GM20431 (cell line): ENCODE measurements at regions not wholly inside any gene's neighbourhood (a gene's known extent, or its start where the extent isn't known, plus 50 kb on each side); places are given as distances from the start of the nearest gene placed in this dataset.

Source experiments
- in situ Hi-C: fragments of 300-500 bp; cut with MseI, MboI; formaldehyde crosslinking; loops from one replicate; pipeline ENCODE4 v1.15.0; 2020; ENCODE audit warnings: low sequenced_read_pairs; ENCODE audit not compliant: unreplicated experiment

DNA sequence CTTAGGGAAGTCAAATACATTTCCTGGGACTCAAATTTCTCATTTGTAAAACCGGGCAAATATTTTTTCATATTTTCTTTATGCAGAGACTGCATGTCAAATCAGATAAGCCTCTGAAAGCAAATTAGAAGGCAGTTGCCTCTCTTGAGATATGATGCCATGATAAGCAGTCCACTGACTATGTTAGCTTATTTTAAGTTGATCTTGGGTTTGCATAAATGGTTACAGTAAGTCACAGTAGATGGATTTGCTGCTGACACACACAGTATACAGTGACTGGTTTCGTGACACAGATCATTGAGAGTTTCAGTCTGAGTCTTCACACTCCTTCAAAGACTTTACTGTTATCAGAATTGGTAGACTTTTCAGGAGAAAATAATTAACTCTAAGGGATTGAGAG lies 927.6 kb upstream of the CDH8 start:
- in situ Hi-C loops, result no loop called here

GRCh38 chr16:62955033-62955349 lies 918.8 kb upstream of the CDH8 start:
- in situ Hi-C loops, result no loop called here

GRCh38 chr16:62954144-62955032 lies 918.1 kb upstream of the CDH8 start:
- in situ Hi-C loops, result no loop called here

- in situ Hi-C loops, result no loop called here
These were observed 914.1 kb upstream of the CDH8 start for GRCh38 chr16:62950351-62950750.

- in situ Hi-C loops, result no loop called here
These were observed 904.3 kb upstream of the CDH8 start for GRCh38 chr16:62940569-62940968.

GRCh38 chr16:62939687-62940086 lies 903.4 kb upstream of the CDH8 start:
- in situ Hi-C loops, result no loop called here

- in situ Hi-C loops, result no loop called here
These were observed 897.7 kb upstream of the CDH8 start for GRCh38 chr16:62933929-62934328.

GRCh38 chr16:62929593-62929992 lies 893.4 kb upstream of the CDH8 start:
- in situ Hi-C loops, result no loop called here

GRCh38 chr16:62927122-62927521 lies 890.9 kb upstream of the CDH8 start:
- in situ Hi-C loops, result no loop called here

- in situ Hi-C loops, result no loop called here
These were observed 890.0 kb upstream of the CDH8 start for GRCh38 chr16:62926121-62926801.

- in situ Hi-C loops, result no loop called here
These were observed 885.7 kb upstream of the CDH8 start for GRCh38 chr16:62921904-62922303.

GRCh38 chr16:62913924-62914323 lies 877.7 kb upstream of the CDH8 start:
- in situ Hi-C loops, result no loop called here

DNA sequence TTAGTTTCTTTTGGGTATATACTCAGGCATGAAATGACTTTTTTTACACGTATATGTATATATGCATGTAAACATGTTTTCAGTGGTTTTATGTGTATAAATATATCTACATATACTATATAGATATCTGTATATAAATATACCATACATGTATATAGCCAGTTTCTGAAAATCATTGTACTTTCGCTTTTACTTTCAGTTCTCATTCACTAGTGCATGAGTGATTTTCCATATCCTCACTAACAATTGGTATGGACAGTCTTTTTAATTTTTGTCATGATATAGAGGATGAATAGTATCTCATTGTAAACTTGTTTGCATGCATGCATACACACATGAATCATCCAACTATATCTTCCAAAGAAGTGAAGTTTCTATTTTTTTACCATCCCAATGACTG lies 877.1 kb upstream of the CDH8 start:
- in situ Hi-C loops, result no loop called here

- in situ Hi-C loops, result no loop called here
These were observed 873.4 kb upstream of the CDH8 start for GRCh38 chr16:62909597-62909996.

DNA sequence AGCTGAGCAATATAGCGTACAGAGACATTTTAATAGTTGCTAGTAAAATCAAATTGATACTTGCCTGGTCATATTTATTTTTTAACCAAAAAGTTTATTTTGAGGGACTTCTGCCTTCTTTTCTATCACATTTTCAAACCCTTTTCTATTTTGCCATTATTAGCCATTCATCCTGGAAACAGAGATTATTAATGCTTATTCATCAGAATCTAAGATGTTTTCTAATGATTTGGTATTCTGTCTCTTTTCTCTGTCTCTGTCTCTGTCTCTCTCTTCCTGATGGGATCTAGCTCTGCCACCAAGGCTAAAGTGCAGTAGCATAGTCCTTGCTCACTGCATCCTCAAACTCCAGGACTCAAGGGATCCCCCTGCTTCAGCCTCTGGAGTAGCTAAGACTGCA lies 871.3 kb upstream of the CDH8 start:
- in situ Hi-C loops, result no loop called here

- in situ Hi-C loops, result no loop called here
These were observed 867.8 kb upstream of the CDH8 start for GRCh38 chr16:62903961-62904502.

GRCh38 chr16:62899737-62900136 lies 863.5 kb upstream of the CDH8 start:
- in situ Hi-C loops, result no loop called here

DNA sequence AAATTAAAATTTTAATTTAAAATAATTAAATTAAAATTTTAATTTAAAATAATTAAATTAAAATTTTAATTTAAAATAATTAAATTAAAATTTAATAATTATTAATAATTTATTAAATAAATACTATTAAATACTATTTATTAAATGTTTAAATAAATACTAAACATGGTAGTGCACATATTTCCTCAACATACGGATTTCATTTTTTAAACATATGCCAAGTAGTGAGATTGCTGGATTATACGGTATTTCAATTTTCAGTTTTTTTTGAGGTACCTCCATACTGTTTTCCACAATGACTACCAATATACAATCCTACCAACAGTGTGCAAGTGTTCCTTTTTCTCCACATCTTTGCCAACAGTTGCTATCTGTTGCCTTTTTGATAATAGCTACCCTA lies 852.9 kb upstream of the CDH8 start:
- in situ Hi-C loops, result no loop called here

- in situ Hi-C loops, result no loop called here
These were observed 847.3 kb upstream of the CDH8 start for GRCh38 chr16:62883509-62883908.

GRCh38 chr16:62882552-62883221 lies 846.4 kb upstream of the CDH8 start:
- in situ Hi-C loops, result no loop called here

DNA sequence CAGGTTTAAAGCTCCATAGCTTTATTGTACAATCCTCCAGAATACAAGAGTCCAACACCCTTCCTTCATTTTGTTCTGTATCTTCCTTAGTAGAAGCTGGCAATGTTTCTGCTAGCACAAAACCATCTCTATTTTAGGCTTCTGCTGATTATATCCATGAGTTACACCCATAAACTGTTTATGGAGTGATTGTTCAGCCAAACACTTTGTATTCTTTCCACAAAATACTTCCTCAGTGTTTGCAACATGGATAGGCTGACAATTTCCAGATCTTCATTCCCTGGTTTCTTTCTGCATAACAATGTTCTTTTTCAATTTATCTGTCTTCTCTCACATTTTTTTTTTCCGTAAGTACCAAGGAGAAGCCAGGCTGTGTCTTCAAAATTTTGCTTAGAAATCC lies 839.9 kb upstream of the CDH8 start:
- in situ Hi-C loops, result no loop called here
